Memory B cell (primary cell): ENCODE measurements at regions not wholly inside any gene's neighbourhood (a gene's known extent, or its start where the extent isn't known, plus 50 kb on each side); places are given as distances from the start of the nearest gene placed in this dataset.
"Not testable (repeated sequence)": the region's sequence is repeated elsewhere in the genome, so short reads cannot be mapped to it uniquely, and the experiment has no call there.

Experiments
- ATAC-seq: fragments of 150-1000 bp; cut with Tn5 transposase; 2 replicates; pipeline ENCODE4 v1.10.0; 2021; ENCODE audit warnings: low read depth, mild to moderate bottlenecking, moderate library complexity
- DNase-seq, 2 donors: peaks; one replicate each; pipeline ENCODE4 v3.0.0; 2022; ENCODE audit warnings: low spot score in 2 of 2
- H3K27ac Mint-ChIP-seq: one replicate; pipeline ENCODE4 v1.8.0; 2022; ENCODE audit warnings: mild to moderate bottlenecking, moderate library complexity, mixed read lengths
- H3K27me3 Mint-ChIP-seq: one replicate; pipeline ENCODE4 v1.8.0; 2022; ENCODE audit warnings: mixed read lengths
- H3K36me3 Mint-ChIP-seq: one replicate; pipeline ENCODE4 v1.8.0; 2022; ENCODE audit warnings: mild to moderate bottlenecking, mixed read lengths
- H3K4me1 Mint-ChIP-seq: one replicate; pipeline ENCODE4 v1.8.0; 2022; ENCODE audit warnings: mixed read lengths
- H3K4me3 Mint-ChIP-seq: one replicate; pipeline ENCODE4 v1.8.0; 2022; ENCODE audit warnings: mild to moderate bottlenecking, moderate library complexity, mixed read lengths
- H3K9me3 Mint-ChIP-seq: one replicate; pipeline ENCODE4 v1.8.0; 2022; ENCODE audit warnings: mixed read lengths

DNA sequence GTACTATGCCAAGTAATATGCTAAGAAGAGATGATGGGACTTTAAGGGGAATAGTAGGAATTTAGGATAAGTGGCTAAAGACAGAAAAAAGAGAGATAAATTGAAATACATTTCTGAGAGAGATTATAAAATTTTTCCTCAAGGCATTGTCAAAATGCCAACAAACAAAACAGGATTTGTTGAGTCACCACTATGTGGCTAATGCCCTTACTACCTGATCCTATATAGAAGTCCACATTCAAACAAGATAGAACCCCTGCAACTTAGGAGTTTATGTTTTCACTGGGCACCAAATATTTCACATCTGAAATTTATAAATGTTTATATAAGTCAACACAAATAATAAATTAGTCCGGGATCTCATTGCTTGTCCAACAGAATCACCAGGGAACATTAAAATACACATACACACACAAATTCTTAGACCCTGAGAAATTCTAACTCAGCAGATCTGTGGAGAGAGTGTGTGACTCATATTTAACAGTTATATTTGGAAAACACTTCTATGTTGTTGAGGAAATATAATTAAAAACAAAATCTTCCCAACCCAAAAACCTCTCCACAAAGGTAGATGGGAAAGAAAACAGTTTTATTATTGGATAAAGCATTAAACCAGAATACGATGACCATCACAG lies 154.3 kb downstream of the PPP1R3A start:
- Mint-ChIP-seq H3K9me3 (no peaks in the 10 kb centered on the region), H3K27me3 (no peaks in the 10 kb centered on the region), H3K4me1 (no peaks in the 10 kb centered on the region), H3K27ac (no peak overlapping the region), H3K4me3 (no peak overlapping the region), H3K36me3 (no peaks in the 10 kb centered on the region)
- DNase-seq (no peak), ATAC-seq (no peak)

GRCh38 chr7:113763226-113763625 lies 155.6 kb downstream of the PPP1R3A start:
- Mint-ChIP-seq H3K27me3 (no peaks in the 10 kb centered on the region), H3K9me3 (no peaks in the 10 kb centered on the region), H3K4me1 (no peaks in the 10 kb centered on the region), H3K4me3 (no peak overlapping the region), H3K27ac (no peak overlapping the region), H3K36me3 (no peaks in the 10 kb centered on the region)
- ATAC-seq (no peak), DNase-seq (no peak)

DNA sequence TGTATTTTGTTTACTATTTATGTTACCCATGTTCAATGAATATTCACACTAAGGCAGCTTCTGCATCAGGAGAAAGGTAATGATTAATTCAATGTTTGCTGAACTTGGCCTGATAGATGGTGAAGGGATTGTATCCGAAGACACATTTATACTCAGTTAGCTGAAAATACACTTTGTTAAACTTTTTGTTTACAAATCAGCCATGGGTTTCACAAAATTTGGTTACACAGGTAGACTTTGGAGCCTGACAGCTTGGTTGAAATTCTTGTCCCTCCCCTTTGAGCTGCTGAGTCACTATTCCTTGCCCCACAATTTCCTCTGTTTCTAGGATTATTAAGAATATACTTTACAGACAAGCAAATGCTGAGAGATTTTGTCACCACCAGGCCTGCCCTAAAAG lies 162.6 kb downstream of the PPP1R3A start:
- Mint-ChIP-seq H3K9me3 (no peaks in the 10 kb centered on the region), H3K27me3 (no peaks in the 10 kb centered on the region), H3K36me3 (no peaks in the 10 kb centered on the region), H3K4me1 (no peaks in the 10 kb centered on the region), H3K27ac (no peak overlapping the region), H3K4me3 (no peak overlapping the region)
- DNase-seq (no peak), ATAC-seq (no peak)

DNA sequence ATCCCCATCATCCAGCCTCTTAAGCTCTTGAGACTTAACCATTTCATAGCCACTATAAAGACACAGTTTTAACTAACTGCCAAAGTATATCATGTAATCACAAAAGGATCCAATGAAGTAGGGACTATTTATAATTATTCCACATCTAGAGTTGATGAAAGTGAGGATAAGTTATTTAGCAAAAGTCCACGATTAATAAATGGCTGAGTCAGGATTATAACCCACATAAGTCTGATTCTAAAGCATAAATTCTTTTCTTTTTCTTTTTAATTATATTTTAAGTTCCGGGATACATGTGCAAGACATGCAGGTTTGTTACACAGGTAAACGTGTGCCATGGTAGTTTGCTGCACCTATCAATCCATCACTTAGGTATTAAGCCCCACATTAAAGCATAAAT lies 166.1 kb downstream of the PPP1R3A start:
- H3K9me3 Mint-ChIP-seq, result peaks cover 1% of the 10 kb centered on the region
- no peaks in the 10 kb centered on the region for H3K36me3 Mint-ChIP-seq
- H3K27me3 Mint-ChIP-seq, result no peaks in the 10 kb centered on the region
- no peak overlapping the region for H3K4me3 Mint-ChIP-seq
- ATAC-seq (no peak), DNase-seq (no peak)
- no peak overlapping the region for H3K27ac Mint-ChIP-seq
- no peaks in the 10 kb centered on the region for H3K4me1 Mint-ChIP-seq

- H3K27me3 Mint-ChIP-seq, result no peaks in the 10 kb centered on the region
- no peak overlapping the region for H3K27ac Mint-ChIP-seq
- no peak for ATAC-seq
- H3K9me3 Mint-ChIP-seq, result peaks cover 1% of the 10 kb centered on the region
- DNase-seq, result no peak
- H3K36me3 Mint-ChIP-seq, result no peaks in the 10 kb centered on the region
- H3K4me1 Mint-ChIP-seq, result no peaks in the 10 kb centered on the region
- H3K4me3 Mint-ChIP-seq, result no peak overlapping the region
These were observed 166.5 kb downstream of the PPP1R3A start for GRCh38 chr7:113752289-113752688.

- Mint-ChIP-seq H3K9me3 (peaks cover 1% of the 10 kb centered on the region), H3K36me3 (no peaks in the 10 kb centered on the region), H3K4me3 (no peak overlapping the region), H3K27me3 (no peaks in the 10 kb centered on the region), H3K27ac (no peak overlapping the region), H3K4me1 (no peaks in the 10 kb centered on the region)
- DNase-seq (no peak), ATAC-seq (no peak)
These were observed 167.3 kb downstream of the PPP1R3A start for GRCh38 chr7:113751547-113751946.

DNA sequence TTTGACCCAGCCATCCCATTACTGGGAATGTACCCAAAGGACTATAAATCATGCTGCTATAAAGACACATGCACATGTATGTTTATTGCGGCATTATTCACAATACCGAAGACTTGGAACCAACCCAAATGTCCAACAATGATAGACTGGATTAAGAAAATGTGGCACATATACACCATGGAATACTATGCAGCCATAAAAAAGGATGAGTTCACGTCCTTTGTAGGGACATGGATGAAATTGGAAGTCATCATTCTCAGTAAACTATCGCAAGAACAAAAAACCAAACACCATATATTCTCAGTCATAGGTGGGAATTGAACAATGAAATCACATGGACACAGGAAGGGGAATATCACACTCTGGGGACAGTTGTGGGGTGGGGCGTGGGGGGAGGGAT lies 170.4 kb downstream of the PPP1R3A start:
- not testable (repeated sequence) for DNase-seq, H3K4me1 Mint-ChIP-seq, H3K27ac Mint-ChIP-seq, H3K36me3 Mint-ChIP-seq, ATAC-seq, H3K9me3 Mint-ChIP-seq, H3K4me3 Mint-ChIP-seq, H3K27me3 Mint-ChIP-seq

GRCh38 chr7:113742946-113743431 lies 175.8 kb downstream of the PPP1R3A start:
- ATAC-seq, H3K27ac Mint-ChIP-seq, H3K9me3 Mint-ChIP-seq, H3K4me3 Mint-ChIP-seq, H3K27me3 Mint-ChIP-seq, DNase-seq, H3K4me1 Mint-ChIP-seq, H3K36me3 Mint-ChIP-seq: not testable (repeated sequence)

DNA sequence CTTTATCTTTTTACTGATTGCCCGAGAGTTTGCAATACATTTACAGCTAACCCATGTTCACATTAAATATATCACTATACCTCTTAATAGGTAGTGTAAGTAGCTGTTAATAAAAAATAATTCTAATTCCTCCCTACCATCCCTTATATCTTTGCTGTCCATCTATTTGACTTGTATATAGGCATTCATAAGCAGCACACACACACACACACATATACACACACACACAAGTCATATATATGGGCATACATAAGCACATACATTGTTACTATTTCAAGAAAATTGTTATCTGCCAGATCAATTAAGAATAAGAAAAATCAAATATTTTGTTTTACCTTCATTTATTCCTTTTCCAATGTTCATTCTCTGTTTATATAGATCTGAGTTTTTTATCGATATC lies 176.4 kb downstream of the PPP1R3A start:
- H3K36me3 Mint-ChIP-seq, result no peaks in the 10 kb centered on the region
- H3K9me3 Mint-ChIP-seq, result peaks cover 9% of the 10 kb centered on the region
- H3K4me3 Mint-ChIP-seq, result no peak overlapping the region
- DNase-seq (no peak), ATAC-seq (no peak)
- no peak overlapping the region for H3K27ac Mint-ChIP-seq
- no peaks in the 10 kb centered on the region for H3K27me3 Mint-ChIP-seq
- no peaks in the 10 kb centered on the region for H3K4me1 Mint-ChIP-seq

DNA sequence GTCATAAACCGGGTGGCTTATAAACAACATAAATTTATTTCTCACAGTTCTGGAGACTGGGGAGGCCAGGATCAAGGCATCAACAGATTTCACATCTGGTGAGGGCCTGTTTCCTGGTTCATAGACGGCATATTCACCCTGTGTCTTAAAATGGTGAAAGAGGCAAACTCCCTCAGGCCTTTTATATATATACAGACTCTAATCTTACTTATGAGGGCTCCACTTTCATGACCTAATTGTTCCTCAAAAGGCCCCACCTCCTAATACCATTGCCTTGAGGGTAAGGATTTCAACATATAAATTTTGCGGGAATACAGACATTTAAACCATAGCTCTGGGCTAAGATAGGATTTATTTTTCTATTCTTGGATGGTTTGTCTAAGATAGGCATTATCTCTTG lies 187.2 kb downstream of the PPP1R3A start:
- Mint-ChIP-seq H3K27me3 (no peaks in the 10 kb centered on the region), H3K36me3 (no peaks in the 10 kb centered on the region)

DNA sequence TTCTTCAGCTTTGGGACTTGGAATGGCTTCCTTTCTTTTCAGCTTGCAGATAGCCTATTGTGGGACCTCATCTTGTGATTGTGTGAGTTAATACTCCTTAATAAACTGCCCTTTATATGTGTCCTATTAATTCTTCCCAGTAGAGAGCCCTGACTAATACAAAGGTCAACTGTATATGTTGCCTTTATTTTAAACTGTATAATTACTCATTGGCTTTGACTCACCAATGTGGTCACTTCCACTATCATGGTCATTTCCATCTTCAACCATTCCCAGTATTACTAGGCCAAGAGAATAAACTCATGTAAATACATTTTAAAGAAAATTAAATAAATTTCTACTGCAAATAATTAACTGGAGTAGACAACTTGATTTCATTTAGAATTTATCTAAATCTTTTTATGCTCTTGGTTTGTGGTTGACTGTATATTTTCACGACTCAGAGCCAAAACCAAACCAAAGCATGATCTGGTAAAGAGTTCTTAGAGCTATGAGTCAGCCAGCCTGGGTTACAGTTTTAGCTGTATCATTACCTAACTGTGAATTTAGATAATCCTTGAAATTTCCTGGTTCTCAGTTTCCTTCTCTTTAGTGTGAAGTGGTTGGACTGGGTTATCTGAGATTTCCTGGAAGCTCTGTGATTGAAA lies 188.4 kb downstream of the PPP1R3A start:
- no peak for DNase-seq
- ATAC-seq, result no peak
- no peaks in the 10 kb centered on the region for H3K27me3 Mint-ChIP-seq
- H3K4me3 Mint-ChIP-seq, result no peak overlapping the region
- no peaks in the 10 kb centered on the region for H3K36me3 Mint-ChIP-seq
- no peaks in the 10 kb centered on the region for H3K9me3 Mint-ChIP-seq
- no peak overlapping the region for H3K27ac Mint-ChIP-seq
- H3K4me1 Mint-ChIP-seq, result no peaks in the 10 kb centered on the region

More for the DNA sequence above, 187.2 kb downstream of the PPP1R3A start:
- H3K27ac Mint-ChIP-seq, result no peak overlapping the region
- H3K4me1 Mint-ChIP-seq, result no peaks in the 10 kb centered on the region
- no peak overlapping the region for H3K4me3 Mint-ChIP-seq
- no peaks in the 10 kb centered on the region for H3K9me3 Mint-ChIP-seq
- no peak for DNase-seq
- ATAC-seq, result no peak

DNA sequence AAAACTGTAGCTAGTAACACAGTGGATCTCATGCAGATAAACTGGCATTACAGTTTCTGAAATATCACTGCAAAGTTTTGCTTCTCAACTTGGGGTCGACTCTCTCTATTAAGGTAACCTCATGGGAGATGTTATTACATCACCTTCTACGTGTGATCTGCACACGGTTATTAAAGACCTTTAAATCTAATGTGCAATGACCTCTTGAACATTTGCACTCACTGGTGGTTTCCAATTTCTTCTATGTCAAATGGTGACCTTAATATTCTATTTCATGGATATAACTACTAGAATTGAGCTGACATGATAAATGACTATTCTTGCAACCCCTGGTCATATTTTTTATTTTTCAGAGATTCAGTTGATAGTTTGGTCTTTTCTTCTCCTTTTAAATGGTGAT lies 191.3 kb downstream of the PPP1R3A start:
- no peak for DNase-seq
- Mint-ChIP-seq H3K27me3 (no peaks in the 10 kb centered on the region), H3K9me3 (peaks cover 1% of the 10 kb centered on the region), H3K36me3 (no peaks in the 10 kb centered on the region), H3K4me3 (no peak overlapping the region), H3K27ac (no peak overlapping the region), H3K4me1 (no peaks in the 10 kb centered on the region)
- ATAC-seq, result no peak

DNA sequence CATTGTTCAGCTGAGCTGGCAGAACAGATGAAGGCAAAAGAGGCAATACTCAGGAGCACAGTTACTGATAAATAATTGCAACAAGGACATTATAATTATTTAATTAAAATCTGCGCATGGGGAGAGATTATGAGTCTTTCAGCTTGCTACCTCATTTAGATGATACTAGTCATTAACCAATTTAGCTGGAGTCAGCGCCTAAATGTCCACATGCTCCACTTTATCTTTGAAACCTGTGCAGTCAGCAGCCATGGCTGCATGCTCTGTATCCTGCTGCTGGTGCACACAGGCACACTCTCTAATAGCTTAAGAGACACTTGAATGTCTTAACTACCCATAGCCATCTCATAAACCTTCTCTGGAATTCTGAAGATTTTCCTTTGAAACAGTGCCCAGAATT lies 196.8 kb downstream of the PPP1R3A start:
- no peaks in the 10 kb centered on the region for H3K36me3 Mint-ChIP-seq

DNA sequence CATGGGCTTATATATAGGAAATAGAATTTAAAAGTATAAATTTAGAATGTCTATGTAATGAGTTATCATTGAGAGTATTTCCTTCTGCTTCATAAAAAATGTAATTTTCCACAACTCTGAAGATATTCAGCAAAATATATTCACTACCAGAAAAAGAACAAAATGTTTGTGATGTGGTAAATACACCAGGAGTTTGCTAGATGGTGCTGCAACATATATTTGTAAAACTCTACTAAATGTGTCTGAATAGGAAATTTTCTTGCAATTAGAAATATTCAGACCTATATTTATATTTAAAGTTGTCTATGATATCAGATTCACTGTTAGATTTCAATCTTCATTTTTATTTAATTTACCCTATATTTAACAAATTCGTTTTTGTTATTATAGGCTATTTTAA lies 201.1 kb downstream of the PPP1R3A start:
- Mint-ChIP-seq H3K4me3 (no peak overlapping the region), H3K9me3 (no peaks in the 10 kb centered on the region), H3K36me3 (no peaks in the 10 kb centered on the region), H3K27ac (no peak overlapping the region), H3K27me3 (no peaks in the 10 kb centered on the region), H3K4me1 (no peaks in the 10 kb centered on the region)
- ATAC-seq, result no peak
- DNase-seq, result no peak

More for the DNA sequence above, 196.8 kb downstream of the PPP1R3A start:
- H3K4me1 Mint-ChIP-seq, result no peaks in the 10 kb centered on the region
- H3K9me3 Mint-ChIP-seq, result peaks cover 1% of the 10 kb centered on the region
- ATAC-seq, result no peak
- no peak overlapping the region for H3K4me3 Mint-ChIP-seq
- no peaks in the 10 kb centered on the region for H3K27me3 Mint-ChIP-seq
- no peak overlapping the region for H3K27ac Mint-ChIP-seq
- DNase-seq, result no peak
